Epidermal melanocyte (primary cell): ENCODE measurements at regions not wholly inside any gene's neighbourhood (a gene's known extent, or its start where the extent isn't known, plus 50 kb on each side); places are given as distances from the start of the nearest gene placed in this dataset.
"Not testable (repeated sequence)": the region's sequence is repeated elsewhere in the genome, so short reads cannot be mapped to it uniquely, and the experiment has no call there.

ENCODE experiments used
- DNase-seq: peaks from one replicate; pipeline ENCODE4 v3.0.0; 2011; ENCODE audit warnings: low spot score; ENCODE audit not compliant: insufficient read length

GRCh38 chr7:92916770-92917224, 80.4 kb upstream of the CDK6 start:
- no peak for DNase-seq

GRCh38 chr7:92915348-92915747, 79.0 kb upstream of the CDK6 start:
- no peak for DNase-seq

- DNase-seq = no peak
Observed at GRCh38 chr7:92914645-92915044, 78.3 kb upstream of the CDK6 start.

- no peak for DNase-seq
Observed at GRCh38 chr7:92913849-92914248, 77.5 kb upstream of the CDK6 start.

GRCh38 chr7:92910976-92911375, 74.6 kb upstream of the CDK6 start:
- no peak for DNase-seq

- DNase-seq = no peak
Observed at GRCh38 chr7:92909686-92910475, 73.5 kb upstream of the CDK6 start.

- no peak for DNase-seq
Observed at GRCh38 chr7:92904244-92905131, 68.1 kb upstream of the CDK6 start.

GRCh38 chr7:92898798-92899197, 62.4 kb upstream of the CDK6 start:
- DNase-seq = no peak

GRCh38 chr7:92894857-92895256, 58.5 kb upstream of the CDK6 start:
- not testable (repeated sequence) for DNase-seq

- DNase-seq = no peak
Observed at GRCh38 chr7:92889081-92889480, 52.7 kb upstream of the CDK6 start.
